ENCODE measurements at regions not wholly inside any gene's neighbourhood (a gene's known extent, or its start where the extent isn't known, plus 50 kb on each side); places are given as distances from the start of the nearest gene placed in this dataset.

DNA sequence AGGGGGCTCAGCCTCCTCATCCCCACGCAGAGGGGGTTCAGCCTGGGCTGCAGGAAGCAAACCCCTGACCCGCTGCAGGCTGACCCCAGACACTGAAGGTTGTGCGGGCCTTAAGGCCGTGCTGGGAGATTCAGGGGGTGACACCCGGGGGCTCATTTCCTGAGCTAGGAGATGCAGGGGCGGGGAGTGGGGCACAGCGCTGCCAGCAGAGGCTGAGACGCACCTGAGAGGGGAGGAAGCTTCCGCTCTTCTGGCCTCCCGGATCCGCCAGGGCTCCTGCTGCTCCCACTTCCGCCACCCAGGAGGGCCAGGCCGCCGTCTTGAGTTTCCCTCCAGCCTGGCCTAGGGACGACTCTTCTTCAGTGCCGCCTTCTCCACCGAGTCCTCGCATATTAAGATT, 173.2 kb upstream of the FOXF1 start:
- no peak overlapping the region for H2AFZ ChIP-seq
- H3K9me3 ChIP-seq (ENCODE audit: insufficient read depth, low read depth): no peaks in the 10 kb centered on the region
- no peaks in the 10 kb centered on the region; the same call in 1 of the 2 replicates for H4K20me1 ChIP-seq (ENCODE audit: insufficient read depth)
- intact Hi-C loops (cut with micrococcal nuclease; ENCODE audit: unreplicated experiment): no loop called here
- no peaks in the 10 kb centered on the region for H3F3A ChIP-seq (ENCODE audit: insufficient read depth, low read depth)
- ChIA-PET CTCF (no interaction called here), POLR2A (ENCODE audit: unreplicated experiment) (no interaction called here)
- H3K4me3 ChIP-seq: no peak overlapping the region
- H3K27ac ChIP-seq: no peak overlapping the region
- TF ChIP-seq, protein P1, sequence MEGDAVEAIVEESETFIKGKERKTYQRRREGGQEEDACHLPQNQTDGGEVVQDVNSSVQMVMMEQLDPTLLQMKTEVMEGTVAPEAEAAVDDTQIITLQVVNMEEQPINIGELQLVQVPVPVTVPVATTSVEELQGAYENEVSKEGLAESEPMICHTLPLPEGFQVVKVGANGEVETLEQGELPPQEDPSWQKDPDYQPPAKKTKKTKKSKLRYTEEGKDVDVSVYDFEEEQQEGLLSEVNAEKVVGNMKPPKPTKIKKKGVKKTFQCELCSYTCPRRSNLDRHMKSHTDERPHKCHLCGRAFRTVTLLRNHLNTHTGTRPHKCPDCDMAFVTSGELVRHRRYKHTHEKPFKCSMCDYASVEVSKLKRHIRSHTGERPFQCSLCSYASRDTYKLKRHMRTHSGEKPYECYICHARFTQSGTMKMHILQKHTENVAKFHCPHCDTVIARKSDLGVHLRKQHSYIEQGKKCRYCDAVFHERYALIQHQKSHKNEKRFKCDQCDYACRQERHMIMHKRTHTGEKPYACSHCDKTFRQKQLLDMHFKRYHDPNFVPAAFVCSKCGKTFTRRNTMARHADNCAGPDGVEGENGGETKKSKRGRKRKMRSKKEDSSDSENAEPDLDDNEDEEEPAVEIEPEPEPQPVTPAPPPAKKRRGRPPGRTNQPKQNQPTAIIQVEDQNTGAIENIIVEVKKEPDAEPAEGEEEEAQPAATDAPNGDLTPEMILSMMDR (conservative IDR thresholded peaks at IDR 0.05): no peak
- TF ChIP-seq EZH2 (IDR thresholded peaks at IDR 0.05; ENCODE audit: low read depth): no peak
- no peaks in the 10 kb centered on the region for H3K36me3 ChIP-seq (ENCODE audit: low read depth)
- no peak overlapping the region for H3K4me2 ChIP-seq
- H3K9me2 ChIP-seq (ENCODE audit: insufficient read depth): no peaks in the 10 kb centered on the region
- no peaks in the 10 kb centered on the region for H3K4me1 ChIP-seq (replicated peaks; ENCODE audit: insufficient read depth)
- no peaks in the 10 kb centered on the region for H3K79me2 ChIP-seq (ENCODE audit: low read depth)
- peaks cover 81% of the 10 kb centered on the region for H3K27me3 ChIP-seq (ENCODE audit: insufficient read depth, low read depth)
- DNase-seq: no peak
- BruUV-seq (replicated peaks): no TSS peak

DNA sequence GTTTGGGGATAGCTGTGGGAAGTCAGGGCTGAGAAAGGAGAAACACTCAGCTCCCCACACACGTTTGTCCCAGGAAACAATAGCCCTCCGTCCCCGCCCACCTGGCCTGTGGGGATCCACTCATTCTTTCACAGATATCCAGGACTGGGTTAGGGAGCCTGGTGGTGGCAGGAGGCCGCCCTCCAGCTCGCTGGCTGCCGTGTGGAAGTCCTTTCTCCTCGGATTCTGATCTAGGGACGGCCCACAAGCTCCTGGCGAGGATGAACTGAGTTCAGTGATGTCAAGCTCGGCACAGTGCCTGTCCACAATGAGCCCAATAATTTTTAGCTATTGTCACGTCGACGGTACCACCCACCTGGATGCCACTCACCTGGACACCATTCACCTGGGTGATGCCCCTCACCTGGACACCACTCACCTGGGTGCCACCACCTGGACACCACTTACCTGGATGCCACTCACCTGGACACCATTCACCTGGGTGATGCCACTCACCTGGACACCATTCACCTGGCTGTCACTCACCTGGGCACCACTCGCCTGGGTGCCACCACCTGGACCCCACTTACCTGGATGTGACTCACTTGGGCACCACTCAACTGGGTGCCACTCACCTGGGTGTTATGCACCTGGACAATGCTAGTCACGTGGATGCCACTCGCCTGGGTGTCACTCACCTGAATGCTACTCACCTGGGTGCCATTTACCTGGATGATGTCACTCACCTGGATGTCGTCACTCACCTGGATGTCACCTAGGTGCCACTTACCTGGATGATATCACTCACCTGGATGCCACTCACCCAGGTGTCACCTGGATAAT, 172.5 kb upstream of the FOXF1 start:
- CTCF ChIA-PET: no interaction called here
- no peak overlapping the region for H3K27ac ChIP-seq
- no peak for TF ChIP-seq EZH2 (IDR thresholded peaks at IDR 0.05; ENCODE audit: low read depth)
- TF ChIP-seq, protein P1 (conservative IDR thresholded peaks at IDR 0.05): no peak
- DNase-seq: no peak
- H3K9me3 ChIP-seq (ENCODE audit: insufficient read depth, low read depth): no peaks in the 10 kb centered on the region
- H3K9me2 ChIP-seq (ENCODE audit: insufficient read depth): no peaks in the 10 kb centered on the region
- intact Hi-C loops (cut with micrococcal nuclease; ENCODE audit: unreplicated experiment): no loop called here
- no peaks in the 10 kb centered on the region for H3K79me2 ChIP-seq (ENCODE audit: low read depth)
- peaks cover 81% of the 10 kb centered on the region for H3K27me3 ChIP-seq (ENCODE audit: insufficient read depth, low read depth)
- H3F3A ChIP-seq (ENCODE audit: insufficient read depth, low read depth): no peaks in the 10 kb centered on the region
- H3K36me3 ChIP-seq (ENCODE audit: low read depth): no peaks in the 10 kb centered on the region
- BruUV-seq (replicated peaks): no TSS peak
- H2AFZ ChIP-seq: no peak overlapping the region
- H3K4me3 ChIP-seq: no peak overlapping the region
- H4K20me1 ChIP-seq (ENCODE audit: insufficient read depth): no peaks in the 10 kb centered on the region; the same call in 1 of the 2 replicates
- H3K4me2 ChIP-seq: no peak overlapping the region
- POLR2A ChIA-PET (ENCODE audit: unreplicated experiment): no interaction called here
- H3K4me1 ChIP-seq (replicated peaks; ENCODE audit: insufficient read depth): no peaks in the 10 kb centered on the region

DNA sequence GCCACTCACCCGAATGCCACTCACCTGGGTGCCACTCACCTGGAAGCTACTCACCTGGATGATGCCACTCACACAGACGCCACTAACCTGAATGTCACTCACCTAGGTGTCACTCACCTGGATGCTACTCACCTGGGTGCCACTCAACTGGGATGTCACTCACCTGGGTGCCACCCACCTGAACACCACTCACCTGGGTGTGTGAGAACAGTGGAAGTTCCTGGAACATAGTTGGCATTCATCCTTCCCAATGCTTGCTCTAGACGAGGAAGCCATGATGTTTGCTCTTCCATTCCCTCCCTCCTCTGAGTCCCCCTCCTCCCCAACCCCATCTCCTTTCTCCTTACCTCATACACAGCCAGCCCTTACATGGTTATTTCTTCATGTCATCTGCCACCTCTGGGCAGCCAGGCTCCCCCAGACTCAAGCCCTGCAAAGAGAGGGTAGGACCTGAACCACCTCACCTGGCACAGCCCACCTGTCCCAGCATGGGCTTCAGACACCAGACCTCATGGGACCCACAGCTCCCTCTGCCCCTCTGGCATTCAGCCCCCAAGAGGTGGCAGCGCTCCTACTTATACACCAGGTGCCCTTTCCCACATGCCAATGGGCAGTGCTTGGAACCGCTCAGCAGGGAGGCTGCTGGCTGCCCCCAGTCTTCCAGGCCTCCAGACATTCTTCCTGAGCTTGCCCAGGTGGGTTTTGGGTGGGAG, 171.8 kb upstream of the FOXF1 start:
- H3K4me1 ChIP-seq (replicated peaks; ENCODE audit: insufficient read depth): no peaks in the 10 kb centered on the region
- no TSS peak for BruUV-seq (replicated peaks)
- no peak overlapping the region for H3K4me3 ChIP-seq
- TF ChIP-seq, protein P1 (conservative IDR thresholded peaks at IDR 0.05): no peak
- no peak for TF ChIP-seq EZH2 (IDR thresholded peaks at IDR 0.05; ENCODE audit: low read depth)
- no peaks in the 10 kb centered on the region for H3K79me2 ChIP-seq (ENCODE audit: low read depth)
- DNase-seq: no peak
- no peak overlapping the region for H2AFZ ChIP-seq
- peaks cover 81% of the 10 kb centered on the region for H3K27me3 ChIP-seq (ENCODE audit: insufficient read depth, low read depth)
- no peak overlapping the region for H3K27ac ChIP-seq
- CTCF ChIA-PET: no interaction called here
- POLR2A ChIA-PET (ENCODE audit: unreplicated experiment): no interaction called here
- no peaks in the 10 kb centered on the region for H3K36me3 ChIP-seq (ENCODE audit: low read depth)
- H3F3A ChIP-seq (ENCODE audit: insufficient read depth, low read depth): no peaks in the 10 kb centered on the region
- intact Hi-C loops (cut with micrococcal nuclease; ENCODE audit: unreplicated experiment): no loop called here
- no peaks in the 10 kb centered on the region for H3K9me3 ChIP-seq (ENCODE audit: insufficient read depth, low read depth)
- H4K20me1 ChIP-seq (ENCODE audit: insufficient read depth): no peaks in the 10 kb centered on the region; the same call in 1 of the 2 replicates
- no peaks in the 10 kb centered on the region for H3K9me2 ChIP-seq (ENCODE audit: insufficient read depth)
- no peak overlapping the region for H3K4me2 ChIP-seq

Measured in PC-9 (cell line).